ENCODE measurements at regions not wholly inside any gene's neighbourhood (a gene's known extent, or its start where the extent isn't known, plus 50 kb on each side); places are given as distances from the start of the nearest gene placed in this dataset.
"Not testable (repeated sequence)": the region's sequence is repeated elsewhere in the genome, so short reads cannot be mapped to it uniquely, and the experiment has no call there.

DNA sequence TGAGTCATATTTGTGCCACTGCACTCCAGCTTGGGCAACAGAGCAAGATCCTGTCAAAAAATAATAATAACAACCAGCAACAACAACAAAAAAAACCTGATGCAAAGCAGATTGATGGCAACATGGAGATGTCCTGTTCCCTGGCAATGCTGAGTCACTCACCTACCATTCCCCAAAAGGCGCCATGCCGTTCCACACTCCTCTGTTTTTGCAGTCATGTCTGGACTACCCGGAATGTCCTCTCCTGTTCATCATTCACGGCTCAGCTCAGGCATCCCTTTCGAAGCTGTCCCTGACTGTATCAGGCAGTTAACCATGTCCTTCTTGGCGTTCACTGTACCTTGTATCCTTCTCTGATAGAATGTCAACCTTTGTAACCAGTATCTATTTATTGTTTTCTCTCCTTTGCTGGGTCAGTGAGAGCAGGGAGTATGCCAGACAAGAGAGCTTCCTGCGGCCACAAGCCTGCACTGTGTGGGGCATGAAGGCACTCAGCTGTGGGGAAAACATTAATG is 147.7 kb downstream of the ABCC12 start:
- FAIRE-seq: no peak
- no peak for DNase-seq (ENCODE audit: low spot score)

DNA sequence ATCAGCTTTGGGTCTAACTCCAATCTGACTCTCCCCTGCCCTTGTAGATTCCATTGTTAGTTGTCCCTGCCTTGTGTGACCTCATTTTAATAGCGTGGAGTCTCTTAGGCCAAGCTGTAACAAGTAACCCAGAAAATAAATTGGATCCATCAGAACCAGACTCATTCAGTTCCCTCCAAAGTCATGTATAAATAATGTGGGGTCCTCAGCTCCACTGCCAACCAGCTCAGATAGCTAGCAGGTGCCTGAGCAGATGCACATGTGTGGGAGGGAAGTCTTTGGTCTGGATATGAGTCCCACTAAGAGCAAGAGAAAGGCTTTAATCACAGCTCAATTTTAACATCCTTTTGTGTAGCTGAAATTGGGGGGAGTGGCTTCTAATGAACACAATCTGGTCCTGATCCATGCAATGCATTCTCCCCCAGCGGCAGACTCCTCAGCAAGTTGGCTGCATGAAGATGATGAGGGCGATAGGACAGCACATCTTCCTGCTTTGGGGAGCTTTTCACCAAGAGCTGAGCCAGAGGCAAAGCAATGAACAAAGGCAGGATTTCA is 151.6 kb downstream of the ABCC12 start:
- DNase-seq (ENCODE audit: low spot score) (no peak), FAIRE-seq (no peak)

- FAIRE-seq (peak; percentile 97), DNase-seq (ENCODE audit: low spot score) (peak; percentile 95)
Measured at GRCh38 chr16:48003206-48003907, 152.4 kb downstream of the ABCC12 start.

DNA sequence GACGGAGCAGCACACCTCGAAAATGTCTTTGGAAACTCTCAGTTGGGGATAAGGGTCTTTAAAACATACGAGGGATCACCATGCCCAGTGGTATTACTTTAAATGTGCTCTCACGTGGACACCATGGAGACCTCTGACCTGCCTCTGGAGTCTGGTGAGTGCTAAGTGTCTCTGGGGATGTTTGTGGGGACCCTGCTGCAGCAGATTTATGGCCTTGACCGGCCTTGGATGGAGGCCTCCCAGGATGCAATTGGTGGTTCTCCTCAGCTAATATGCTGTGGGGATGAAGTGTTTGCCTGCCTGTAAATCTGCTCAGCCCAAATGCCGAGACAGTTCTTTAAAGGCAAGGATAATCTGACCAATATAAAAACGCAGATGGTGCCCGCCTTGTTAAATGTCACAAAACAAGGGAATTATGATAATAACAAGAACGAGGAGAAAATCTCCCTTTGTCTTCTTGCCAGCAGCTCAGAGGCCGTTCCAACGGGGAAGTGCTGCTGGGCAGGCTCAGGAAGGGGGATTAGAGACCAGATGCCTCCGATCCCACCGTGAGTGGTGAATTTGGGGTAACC is 154.4 kb downstream of the ABCC12 start:
- FAIRE-seq (no peak), DNase-seq (ENCODE audit: low spot score) (no peak)

DNA sequence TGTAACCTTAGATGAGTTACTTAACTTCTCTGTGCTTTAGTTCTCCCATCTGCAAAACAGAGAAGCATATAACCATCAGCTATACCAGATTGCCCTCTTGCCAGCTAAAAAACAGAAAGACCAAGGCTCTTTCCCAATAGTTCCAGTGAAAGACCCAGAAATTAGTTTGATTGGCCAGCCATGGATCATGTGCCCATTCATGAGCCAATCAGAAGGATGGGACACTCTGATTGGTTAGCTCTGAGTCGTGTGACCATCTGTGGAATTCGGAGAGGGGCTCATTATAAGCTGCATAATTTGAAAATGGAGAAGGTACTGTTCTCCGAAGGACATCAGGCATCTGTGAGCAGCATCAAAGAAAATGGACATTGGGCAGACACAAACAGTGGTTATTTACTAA is 155.2 kb downstream of the ABCC12 start:
- DNase-seq (ENCODE audit: low spot score): no peak
- FAIRE-seq: no peak

DNA sequence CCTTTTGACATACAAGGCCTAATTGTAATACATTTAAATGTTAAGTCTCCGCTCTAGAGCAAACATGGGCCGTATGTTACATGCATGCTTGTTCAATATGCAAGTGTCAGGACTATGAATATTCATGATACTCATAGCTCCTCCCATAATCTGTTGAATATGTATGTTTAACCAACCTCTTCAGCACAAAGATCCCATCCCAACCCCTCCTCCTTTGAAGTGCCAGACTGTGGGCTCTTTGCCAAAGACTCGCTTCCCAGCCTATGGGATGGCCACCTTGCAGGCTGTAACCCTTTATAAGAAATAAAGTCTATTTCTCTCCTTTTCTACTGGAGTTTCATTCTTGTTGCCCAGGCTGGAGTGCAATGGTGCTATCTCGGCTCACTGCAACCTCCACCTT is 156.2 kb downstream of the ABCC12 start:
- FAIRE-seq: no peak

DNA sequence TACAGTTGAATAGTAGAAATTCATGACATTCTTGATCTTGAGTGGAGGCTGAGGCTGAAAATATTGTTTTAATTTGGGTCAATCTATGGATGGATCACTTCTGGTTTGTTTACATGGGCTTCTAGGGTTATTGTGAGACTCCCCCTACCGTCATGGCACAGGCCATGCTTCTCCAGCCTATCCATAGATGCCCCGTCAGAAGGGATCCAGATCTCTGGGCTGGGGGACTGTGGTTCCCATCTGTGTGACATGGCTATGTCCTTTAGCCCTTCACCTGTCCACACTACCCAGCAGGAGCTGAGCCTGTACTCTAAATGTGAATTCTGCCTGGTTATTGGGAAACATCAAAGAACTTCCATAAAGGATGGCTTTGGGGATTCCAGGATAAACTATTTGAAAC is 160.4 kb downstream of the ABCC12 start:
- no peak for FAIRE-seq

More for the DNA sequence above, 156.2 kb downstream of the ABCC12 start:
- no peak for DNase-seq (ENCODE audit: low spot score)

GRCh38 chr16:47991491-47991890 is 164.3 kb downstream of the ABCC12 start:
- FAIRE-seq (no peak), DNase-seq (ENCODE audit: low spot score) (no peak)

More for the DNA sequence above, 160.4 kb downstream of the ABCC12 start:
- no peak for DNase-seq (ENCODE audit: low spot score)

GRCh38 chr16:47990676-47991075 is 165.1 kb downstream of the ABCC12 start:
- no peak for DNase-seq (ENCODE audit: low spot score)
- no peak for FAIRE-seq

DNA sequence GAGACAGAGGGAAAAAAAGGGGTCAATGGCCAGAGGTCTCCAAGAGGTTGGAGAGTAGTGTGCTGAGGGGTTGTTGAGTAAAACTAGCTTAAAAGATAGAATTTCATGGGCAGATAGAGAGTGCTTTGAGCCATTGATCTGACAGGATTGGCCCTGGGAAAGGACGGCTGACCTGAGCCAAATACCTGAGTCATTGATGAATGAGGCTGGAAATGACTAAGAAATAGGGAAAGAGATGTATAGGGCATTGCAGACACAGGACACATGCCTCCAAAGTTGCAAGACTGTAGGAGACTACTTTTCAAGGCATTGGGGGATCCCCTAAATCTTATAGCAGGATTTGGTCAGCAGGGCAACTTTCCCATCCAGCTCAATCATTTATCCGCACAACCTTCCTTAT is 168.7 kb downstream of the ABCC12 start:
- FAIRE-seq: no peak
- DNase-seq (ENCODE audit: low spot score): no peak

DNA sequence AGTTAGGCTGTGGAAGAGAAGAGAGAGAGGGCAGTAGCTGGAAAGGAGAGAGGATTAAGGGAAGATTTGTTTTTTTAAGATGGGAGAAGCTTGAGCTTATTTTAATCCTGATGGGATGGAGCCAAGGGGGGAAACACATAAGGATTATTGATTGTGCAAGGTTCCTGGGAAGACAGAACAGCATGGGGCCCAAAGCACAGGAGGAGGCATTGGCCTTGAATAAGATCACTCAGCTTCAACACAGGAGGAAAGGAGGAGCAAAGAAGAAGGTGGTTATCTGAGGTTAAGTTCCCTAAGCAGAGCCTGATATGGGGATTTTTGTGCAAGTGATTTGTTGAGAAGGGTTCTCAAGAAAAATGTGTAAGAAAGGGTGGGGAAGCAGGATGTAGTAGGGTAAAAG is 169.8 kb downstream of the ABCC12 start:
- FAIRE-seq (no peak), DNase-seq (ENCODE audit: low spot score) (no peak)

GRCh38 chr16:47984669-47985068 is 171.1 kb downstream of the ABCC12 start:
- FAIRE-seq (no peak), DNase-seq (ENCODE audit: low spot score) (no peak)

DNA sequence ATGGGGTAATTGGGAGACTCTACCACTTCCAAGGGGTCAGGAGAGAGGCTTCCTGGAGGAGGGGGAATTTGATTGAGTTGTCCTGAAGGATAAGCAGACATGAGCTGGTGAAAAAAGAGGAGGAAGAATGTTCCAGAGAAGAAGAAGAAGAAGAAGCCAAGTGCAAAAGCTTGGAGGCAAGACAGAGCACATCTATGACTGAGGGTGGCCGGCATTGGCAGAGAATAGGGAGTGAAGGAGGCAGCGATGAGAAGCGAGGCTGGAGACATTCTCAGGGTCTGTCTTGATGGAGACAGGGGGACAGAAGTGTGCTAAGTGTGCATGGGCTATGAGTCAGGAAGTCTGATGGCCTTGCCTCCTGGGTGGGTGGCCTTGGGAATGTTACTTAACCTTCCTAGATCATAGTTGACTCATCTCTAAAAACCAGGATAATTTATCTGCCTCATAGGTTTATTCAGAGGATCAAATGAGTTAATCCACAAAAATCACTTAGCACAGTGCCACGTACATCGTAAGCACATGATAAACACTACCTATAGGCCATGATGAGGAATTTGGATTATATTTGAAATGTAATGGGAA is 171.7 kb downstream of the ABCC12 start:
- no peak for FAIRE-seq

GRCh38 chr16:47980212-47980611 is 175.6 kb downstream of the ABCC12 start:
- no peak for DNase-seq (ENCODE audit: low spot score)
- FAIRE-seq: no peak

More for the DNA sequence above, 171.7 kb downstream of the ABCC12 start:
- peak; percentile 27 for DNase-seq (ENCODE audit: low spot score)

- FAIRE-seq: no peak
- no peak for DNase-seq (ENCODE audit: low spot score)
Measured at GRCh38 chr16:47979616-47980182, 176.1 kb downstream of the ABCC12 start.

DNA sequence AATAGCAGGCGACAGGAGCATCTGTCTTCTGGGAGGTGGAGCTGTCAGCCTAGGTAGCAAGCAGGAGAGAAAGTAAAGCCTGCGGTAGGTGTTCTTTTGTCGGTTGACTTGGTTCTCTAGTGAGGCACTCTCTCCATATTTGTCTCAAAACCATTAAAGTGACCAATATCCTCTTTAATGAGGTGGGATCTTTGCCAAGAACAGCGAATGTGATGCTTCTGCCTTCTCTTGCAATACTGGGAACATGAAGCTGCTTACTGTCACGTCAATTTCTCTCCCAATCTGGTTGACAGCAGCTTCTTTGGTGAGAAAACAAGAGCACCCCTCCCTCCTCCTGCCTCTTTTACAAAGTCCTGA is 176.7 kb downstream of the ABCC12 start:
- DNase-seq (ENCODE audit: low spot score): no peak
- FAIRE-seq: no peak

DNA sequence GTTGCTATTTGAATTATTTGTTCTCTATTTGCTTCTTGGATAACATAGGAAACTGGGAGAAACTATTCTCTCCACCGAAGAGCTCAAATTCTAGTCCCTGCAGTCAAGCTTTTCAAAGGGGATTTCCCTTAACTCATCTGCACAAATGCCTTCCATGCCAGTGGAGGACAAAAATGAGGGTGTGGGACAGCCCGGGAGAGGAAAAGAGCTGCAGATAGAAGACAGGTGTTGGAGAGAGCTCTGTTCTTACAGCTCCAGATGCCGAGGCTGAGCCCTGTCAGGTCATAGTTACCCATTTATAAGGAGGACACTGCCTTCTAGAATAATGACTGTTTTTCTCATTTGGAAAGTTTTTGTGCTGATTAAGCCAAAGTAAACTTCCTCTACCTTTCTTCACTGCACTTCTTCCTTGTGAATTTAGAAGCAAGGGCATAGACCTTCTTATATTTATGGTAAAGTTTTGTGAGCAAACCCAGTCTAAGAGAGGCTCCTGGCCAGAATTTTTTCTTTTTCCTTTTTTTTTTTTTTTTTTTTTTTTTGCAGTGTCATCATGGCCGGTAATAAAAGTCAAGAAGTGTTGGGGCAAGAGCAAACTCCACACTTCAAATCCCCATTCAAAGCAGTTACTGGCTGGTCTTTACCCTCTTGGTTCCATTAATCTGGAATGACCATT is 177.2 kb downstream of the ABCC12 start:
- FAIRE-seq (no peak), DNase-seq (ENCODE audit: low spot score) (no peak)

- no peak for FAIRE-seq
- no peak for DNase-seq (ENCODE audit: low spot score)
Measured at GRCh38 chr16:47977802-47978201, 178.0 kb downstream of the ABCC12 start.

DNA sequence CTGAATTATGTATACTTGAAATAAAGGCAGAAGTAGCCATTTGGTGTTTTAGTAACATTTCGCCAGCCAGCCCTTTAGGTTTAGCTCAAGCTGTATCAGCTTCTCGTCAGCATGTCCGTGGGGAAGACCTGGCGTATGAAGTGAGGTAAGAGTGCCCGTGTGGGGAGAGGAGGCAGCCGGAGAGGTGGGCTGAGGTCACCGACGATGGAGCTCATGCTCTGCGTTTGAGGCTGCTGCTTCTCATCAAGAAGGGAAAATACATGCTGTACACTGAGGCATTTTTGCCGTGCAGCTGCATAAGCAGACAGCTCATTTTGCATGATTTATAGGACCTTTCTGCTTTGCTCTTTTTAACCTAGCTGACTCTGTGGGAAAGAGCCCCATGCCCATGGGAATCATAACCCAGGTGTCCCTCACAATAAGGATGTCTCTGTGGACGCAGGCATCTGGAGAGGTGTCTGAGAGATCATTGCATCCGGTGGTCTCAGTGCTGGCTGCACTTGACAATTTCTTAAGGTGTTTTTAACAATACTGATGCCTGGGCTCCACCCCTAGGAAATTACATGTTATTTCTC is 179.1 kb downstream of the ABCC12 start:
- DNase-seq (ENCODE audit: low spot score): no peak
- FAIRE-seq: no peak

DNA sequence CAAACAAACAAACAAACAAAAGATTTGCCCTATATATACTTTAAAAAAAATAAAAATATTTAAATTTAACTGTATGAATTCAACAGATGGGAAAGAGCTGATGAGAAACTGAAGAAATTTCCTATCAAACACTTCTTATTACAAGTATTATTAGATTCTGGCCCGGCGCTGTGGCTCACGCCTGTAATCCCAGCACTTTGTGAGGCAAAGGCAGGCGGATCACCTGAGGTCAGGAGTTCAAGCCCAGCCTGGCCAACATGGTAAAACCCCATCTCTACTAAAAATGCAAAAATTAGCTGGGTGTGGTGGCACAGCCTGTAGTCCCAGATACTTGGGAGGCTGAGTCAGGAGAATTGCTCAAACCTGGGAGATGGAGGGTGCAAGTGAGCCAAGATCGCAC is 180.8 kb downstream of the ABCC12 start:
- DNase-seq (ENCODE audit: low spot score); FAIRE-seq: not testable (repeated sequence)

GRCh38 chr16:47973552-47973951 is 182.2 kb downstream of the ABCC12 start:
- no peak for FAIRE-seq
- DNase-seq (ENCODE audit: low spot score): no peak
